ENCODE measurements at regions not wholly inside any gene's neighbourhood (a gene's known extent, or its start where the extent isn't known, plus 50 kb on each side); places are given as distances from the start of the nearest gene placed in this dataset.

DNA sequence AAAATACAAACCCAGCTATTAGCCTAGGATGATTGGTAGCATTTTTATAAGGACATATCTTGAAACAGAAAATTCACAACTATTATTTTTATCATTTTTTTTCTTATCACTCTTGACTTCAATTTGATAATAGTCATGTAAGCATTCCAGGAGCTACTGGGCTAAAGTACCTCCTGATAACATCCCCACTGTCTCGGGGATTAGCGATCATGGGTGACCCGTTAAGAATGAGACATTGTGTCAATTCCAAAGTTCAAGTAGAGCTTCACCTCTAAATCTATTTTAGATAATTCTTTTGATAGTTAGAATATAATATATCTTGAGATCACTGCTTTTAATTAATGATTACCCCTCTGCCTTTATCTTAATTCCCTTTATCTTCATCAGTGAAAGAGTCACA lies 1204.5 kb upstream of the CHAC2 start:
- no peak for DNase-seq
- H3K4me1 Mint-ChIP-seq, result no peaks in the 10 kb centered on the region
- H3K4me3 Mint-ChIP-seq, result no peak overlapping the region
- CTCF ChIA-PET, result no interaction called here
- no peaks in the 10 kb centered on the region for H3K36me3 Mint-ChIP-seq
- H3K27ac Mint-ChIP-seq, result no peak overlapping the region
- no peaks in the 10 kb centered on the region for H3K27me3 Mint-ChIP-seq
- peaks cover 6% of the 10 kb centered on the region for H3K9me3 Mint-ChIP-seq (ENCODE audit: low read depth)
- no peak for ATAC-seq

DNA sequence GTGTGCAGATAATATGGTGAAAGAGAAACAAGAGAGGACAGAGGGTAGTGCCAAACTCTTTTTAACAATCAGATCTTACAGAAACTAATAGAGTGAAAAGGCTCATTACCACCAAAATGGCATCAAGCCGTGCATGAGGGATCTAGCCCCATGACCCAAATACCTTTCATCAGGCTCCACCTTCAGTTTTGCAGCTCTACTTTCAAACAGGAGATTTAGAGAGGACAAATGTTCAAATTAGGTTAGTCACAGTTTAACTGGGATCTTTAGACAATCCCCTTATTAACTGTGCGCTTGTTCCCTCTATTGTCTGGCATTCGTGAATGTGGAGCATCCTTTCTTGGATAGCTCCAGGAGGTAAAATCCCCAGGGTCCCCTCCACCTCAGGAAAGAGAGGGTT lies 1209.3 kb upstream of the CHAC2 start:
- CTCF ChIA-PET, result no interaction called here
- Mint-ChIP-seq H3K9me3 (ENCODE audit: low read depth) (peaks cover 2% of the 10 kb centered on the region), H3K27me3 (no peaks in the 10 kb centered on the region), H3K27ac (no peak overlapping the region), H3K36me3 (no peaks in the 10 kb centered on the region), H3K4me1 (no peaks in the 10 kb centered on the region), H3K4me3 (no peak overlapping the region)
- DNase-seq, result no peak
- no peak for ATAC-seq

DNA sequence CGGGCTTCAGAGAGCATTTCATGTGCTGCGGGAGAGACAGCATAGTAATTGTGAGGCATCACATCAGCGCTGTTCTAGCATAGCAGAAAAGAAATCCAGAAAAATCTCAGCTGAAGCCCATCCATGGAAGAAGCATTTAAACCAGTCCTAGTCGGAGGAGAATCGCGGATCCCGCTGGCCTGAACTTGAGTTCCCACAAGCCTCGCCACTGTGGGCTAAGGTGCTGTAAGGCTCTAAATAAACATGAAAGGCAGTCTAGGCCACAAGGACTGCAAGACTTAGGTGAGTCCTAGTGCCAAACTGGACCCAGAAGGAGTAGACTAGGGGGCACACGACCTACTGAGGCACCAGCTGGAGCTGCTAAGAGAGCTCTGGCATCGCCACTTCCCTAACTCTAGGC lies 1225.3 kb upstream of the CHAC2 start:
- CTCF ChIA-PET, result no interaction called here
- H3K27ac Mint-ChIP-seq, result no peak overlapping the region
- no peaks in the 10 kb centered on the region for H3K4me1 Mint-ChIP-seq
- no peak for ATAC-seq
- H3K27me3 Mint-ChIP-seq, result no peaks in the 10 kb centered on the region
- no peak for DNase-seq
- peaks cover 16% of the 10 kb centered on the region for H3K9me3 Mint-ChIP-seq (ENCODE audit: low read depth)
- no peaks in the 10 kb centered on the region for H3K36me3 Mint-ChIP-seq
- no peak overlapping the region for H3K4me3 Mint-ChIP-seq

DNA sequence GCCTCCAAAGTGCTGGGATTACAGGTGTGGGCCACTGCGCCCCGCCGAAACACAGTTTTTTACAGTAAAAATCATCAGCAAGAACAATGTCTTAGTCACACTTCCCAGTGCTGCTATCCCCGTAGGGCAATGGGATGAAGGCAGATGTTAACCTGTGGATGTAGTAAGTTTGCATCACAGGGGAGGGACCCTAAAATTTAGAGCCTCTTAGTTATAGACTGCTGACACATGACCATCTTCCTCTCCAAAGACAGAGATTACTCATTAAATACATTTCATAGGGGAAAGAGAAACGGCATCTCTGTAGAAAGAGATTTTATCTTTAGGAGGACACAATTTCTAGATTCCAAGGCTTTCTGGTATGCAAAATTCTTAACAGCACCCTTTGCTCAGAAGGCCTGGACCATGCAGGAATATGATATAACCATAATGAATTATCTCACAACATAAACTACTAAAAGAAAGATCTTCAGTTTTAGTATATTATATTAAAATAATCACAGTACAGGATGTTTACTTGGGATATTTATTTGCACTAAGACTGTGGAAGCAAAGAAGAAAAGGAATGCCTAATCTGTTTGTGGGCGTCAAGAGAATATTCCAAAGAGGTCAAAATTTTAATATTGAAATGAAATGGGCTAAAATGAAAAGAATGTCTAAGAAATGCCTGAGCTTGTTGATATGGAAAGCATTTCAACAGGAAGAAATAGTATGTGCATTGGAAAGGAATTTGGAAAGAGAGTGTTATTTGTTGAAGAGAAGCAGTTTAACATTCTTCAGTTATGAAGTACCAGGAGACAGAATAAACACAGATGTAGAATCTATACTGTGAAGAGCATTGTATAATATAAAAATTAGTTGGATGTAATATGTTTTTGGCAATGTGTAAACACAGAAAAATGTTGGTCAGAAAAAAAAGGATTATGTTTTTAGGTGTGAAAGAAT lies 1228.3 kb upstream of the CHAC2 start:
- Mint-ChIP-seq H3K36me3 (no peaks in the 10 kb centered on the region), H3K4me1 (no peaks in the 10 kb centered on the region), H3K4me3 (no peak overlapping the region), H3K27ac (no peak overlapping the region), H3K9me3 (ENCODE audit: low read depth) (peaks cover 9% of the 10 kb centered on the region), H3K27me3 (no peaks in the 10 kb centered on the region)
- CTCF ChIA-PET, result no interaction called here
- ATAC-seq, result no peak
- no peak for DNase-seq

DNA sequence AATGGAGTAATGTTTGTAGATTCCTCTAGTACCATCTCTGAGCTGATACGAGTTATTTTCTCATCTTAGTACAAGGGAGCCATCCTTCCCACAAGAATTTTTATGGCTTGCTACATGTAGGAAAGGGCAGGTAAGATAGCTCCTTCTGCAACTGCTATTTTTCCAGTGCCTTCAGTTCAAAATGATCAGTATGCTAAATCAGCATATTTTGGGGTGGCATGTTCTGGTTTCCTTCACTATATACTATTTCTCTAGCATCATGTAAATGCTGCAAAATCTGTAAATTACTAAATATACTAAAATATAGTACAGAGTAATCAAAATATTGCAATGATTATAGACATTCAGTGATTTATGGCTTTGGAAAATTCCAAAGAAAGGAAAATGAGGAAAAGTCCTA lies 1230.0 kb upstream of the CHAC2 start:
- H3K36me3 Mint-ChIP-seq, result no peaks in the 10 kb centered on the region
- H3K27ac Mint-ChIP-seq, result no peak overlapping the region
- DNase-seq, result no peak
- no peaks in the 10 kb centered on the region for H3K27me3 Mint-ChIP-seq
- no peak for ATAC-seq
- H3K4me3 Mint-ChIP-seq, result no peak overlapping the region
- no peaks in the 10 kb centered on the region for H3K4me1 Mint-ChIP-seq
- peaks cover 6% of the 10 kb centered on the region for H3K9me3 Mint-ChIP-seq (ENCODE audit: low read depth)
- CTCF ChIA-PET, result no interaction called here

DNA sequence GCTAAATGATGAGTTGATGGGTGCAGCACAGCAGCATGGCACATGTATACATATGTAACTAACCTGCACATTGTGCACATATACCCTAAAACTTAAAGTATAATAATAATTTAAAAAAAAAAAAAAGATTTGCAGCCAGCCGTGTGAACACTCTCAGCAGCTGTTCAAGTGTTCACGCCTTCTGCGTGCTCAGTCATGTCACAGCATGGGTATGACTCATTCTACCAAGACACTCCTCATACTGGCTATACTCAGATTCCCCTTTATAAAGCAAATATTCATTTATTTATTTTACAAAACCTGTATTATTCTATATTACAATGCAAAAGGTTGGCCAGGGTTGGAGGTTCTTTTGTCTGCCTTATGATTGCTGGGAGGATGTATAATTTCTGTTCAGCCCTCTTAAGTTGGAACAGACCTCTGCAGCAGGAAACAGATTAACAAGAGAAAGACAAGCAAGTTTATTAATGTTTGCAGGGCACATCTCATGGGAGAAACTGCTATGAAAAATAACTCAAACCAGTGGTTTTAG lies 1230.6 kb upstream of the CHAC2 start:
- Mint-ChIP-seq H3K36me3 (no peaks in the 10 kb centered on the region), H3K9me3 (ENCODE audit: low read depth) (peaks cover 5% of the 10 kb centered on the region), H3K27me3 (no peaks in the 10 kb centered on the region), H3K27ac (no peak overlapping the region), H3K4me3 (no peak overlapping the region), H3K4me1 (no peaks in the 10 kb centered on the region)
- CTCF ChIA-PET, result no interaction called here
- DNase-seq (no peak), ATAC-seq (no peak)

DNA sequence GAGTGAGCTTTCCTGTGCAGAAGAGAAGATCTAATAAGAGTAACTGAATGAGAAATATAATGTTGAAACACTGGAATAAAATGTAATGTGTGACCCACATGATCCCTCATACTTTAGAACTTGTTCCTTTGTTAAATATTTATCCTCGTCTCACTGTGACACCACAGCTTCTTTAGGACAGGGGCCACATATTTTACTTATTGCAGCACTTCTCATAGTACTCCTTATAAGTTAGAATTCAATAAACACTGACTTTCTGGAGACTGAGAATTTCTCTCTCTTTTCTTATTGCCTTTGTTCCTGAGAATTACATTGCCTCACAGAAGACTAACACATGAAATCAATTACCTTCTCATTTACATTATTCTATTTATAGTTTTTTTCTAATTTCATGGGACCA lies 1234.6 kb upstream of the CHAC2 start:
- DNase-seq, result no peak
- H3K27ac Mint-ChIP-seq, result no peak overlapping the region
- no peaks in the 10 kb centered on the region for H3K27me3 Mint-ChIP-seq
- no peak overlapping the region for H3K4me3 Mint-ChIP-seq
- no peaks in the 10 kb centered on the region for H3K36me3 Mint-ChIP-seq
- ATAC-seq, result no peak
- no peaks in the 10 kb centered on the region for H3K4me1 Mint-ChIP-seq
- CTCF ChIA-PET, result no interaction called here
- H3K9me3 Mint-ChIP-seq (ENCODE audit: low read depth), result peaks cover 7% of the 10 kb centered on the region

DNA sequence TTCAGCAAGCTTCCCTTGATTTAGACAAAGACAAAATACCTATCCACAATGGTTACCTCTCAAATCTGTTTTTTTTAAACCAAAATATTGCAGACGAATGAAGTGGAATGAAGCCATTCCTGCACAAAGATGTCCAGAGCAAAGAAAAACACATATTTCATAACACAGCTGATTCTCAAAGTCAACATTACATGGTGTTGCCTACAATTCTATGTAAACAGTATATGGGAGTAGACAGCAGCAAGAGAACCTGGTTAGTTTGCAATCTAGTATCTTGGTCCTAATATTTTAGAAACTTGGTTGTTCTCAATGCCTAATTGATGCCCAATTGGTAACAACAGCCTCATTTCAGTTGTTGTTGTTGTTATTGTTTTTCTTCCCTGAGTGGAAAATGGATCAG lies 1240.9 kb upstream of the CHAC2 start:
- Mint-ChIP-seq H3K27ac (no peak overlapping the region), H3K27me3 (no peaks in the 10 kb centered on the region), H3K4me3 (no peak overlapping the region), H3K36me3 (no peaks in the 10 kb centered on the region), H3K9me3 (ENCODE audit: low read depth) (peaks cover 7% of the 10 kb centered on the region), H3K4me1 (no peaks in the 10 kb centered on the region)
- DNase-seq (no peak), ATAC-seq (no peak)
- CTCF ChIA-PET, result no interaction called here

DNA sequence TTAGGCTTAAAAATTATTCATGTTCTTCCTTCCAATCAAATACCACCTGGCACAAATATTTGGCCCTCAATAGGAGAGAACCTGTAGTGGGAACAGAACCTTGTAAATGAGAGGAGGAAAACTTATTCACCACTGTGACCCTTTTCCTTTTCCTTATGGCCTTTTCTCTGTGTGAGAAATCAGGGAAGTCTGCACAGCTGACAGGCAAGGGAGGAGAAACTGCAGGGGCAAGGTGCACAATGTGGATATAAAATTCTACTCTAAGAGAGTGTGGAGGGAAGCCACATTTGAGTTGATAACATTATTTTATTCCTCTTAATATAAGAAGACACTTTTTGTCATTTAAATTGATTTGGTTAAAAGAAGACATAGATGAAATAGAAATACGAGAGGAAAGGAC lies 1247.0 kb upstream of the CHAC2 start:
- H3K27ac Mint-ChIP-seq, result no peak overlapping the region
- no peaks in the 10 kb centered on the region for H3K9me3 Mint-ChIP-seq (ENCODE audit: low read depth)
- DNase-seq, result no peak
- no peaks in the 10 kb centered on the region for H3K27me3 Mint-ChIP-seq
- ATAC-seq, result no peak
- CTCF ChIA-PET, result no interaction called here
- H3K4me1 Mint-ChIP-seq, result no peaks in the 10 kb centered on the region
- H3K4me3 Mint-ChIP-seq, result no peak overlapping the region
- no peaks in the 10 kb centered on the region for H3K36me3 Mint-ChIP-seq

DNA sequence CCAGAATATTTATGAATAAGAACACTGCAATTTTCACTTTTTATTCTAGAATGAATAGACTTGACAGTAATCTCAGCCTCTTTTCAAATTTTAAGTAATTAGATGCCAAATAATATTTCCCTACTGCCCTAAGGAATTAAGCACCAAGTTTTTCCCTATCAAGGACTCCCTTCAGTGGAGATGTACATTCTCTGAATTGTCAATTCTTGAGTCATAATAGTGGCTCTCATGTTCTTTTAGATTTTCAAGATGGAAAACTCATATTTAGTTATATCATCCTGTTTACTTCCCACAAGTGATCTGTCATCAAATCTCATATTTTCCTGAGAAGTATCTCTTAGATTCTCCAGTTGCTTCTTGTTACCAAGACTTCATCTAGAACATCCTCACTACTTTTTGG lies 1248.9 kb upstream of the CHAC2 start:
- Mint-ChIP-seq H3K4me3 (no peak overlapping the region), H3K27ac (no peak overlapping the region)
- no peak for ATAC-seq

DNA sequence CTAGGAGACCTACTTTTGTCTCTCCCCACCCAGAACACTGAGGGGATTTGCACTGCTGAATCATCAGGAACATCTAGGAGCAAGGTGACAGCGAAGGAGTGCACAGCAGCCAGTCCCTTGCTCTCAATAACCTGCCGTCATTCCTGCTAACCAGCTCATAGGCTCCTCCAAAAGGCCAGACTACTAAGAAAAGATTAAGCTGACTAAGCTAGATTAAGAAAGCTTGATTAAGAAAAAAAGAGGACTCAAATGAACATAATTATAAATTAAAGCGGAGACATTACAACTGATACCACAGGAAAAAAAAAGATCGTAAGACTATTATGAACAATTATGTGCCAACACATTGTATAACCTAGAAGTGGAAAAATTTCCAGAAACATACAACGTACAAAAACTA lies 1254.8 kb upstream of the CHAC2 start:
- CTCF ChIA-PET, result no interaction called here
- Mint-ChIP-seq H3K27me3 (no peaks in the 10 kb centered on the region), H3K27ac (no peak overlapping the region), H3K36me3 (no peaks in the 10 kb centered on the region), H3K4me1 (no peaks in the 10 kb centered on the region), H3K4me3 (no peak overlapping the region), H3K9me3 (ENCODE audit: low read depth) (peaks cover 2% of the 10 kb centered on the region)
- ATAC-seq (no peak), DNase-seq (no peak)

More for the DNA sequence above, 1248.9 kb upstream of the CHAC2 start:
- no peaks in the 10 kb centered on the region for H3K27me3 Mint-ChIP-seq
- no peaks in the 10 kb centered on the region for H3K4me1 Mint-ChIP-seq
- no peaks in the 10 kb centered on the region for H3K36me3 Mint-ChIP-seq
- CTCF ChIA-PET, result no interaction called here
- H3K9me3 Mint-ChIP-seq (ENCODE audit: low read depth), result no peaks in the 10 kb centered on the region
- DNase-seq, result no peak

DNA sequence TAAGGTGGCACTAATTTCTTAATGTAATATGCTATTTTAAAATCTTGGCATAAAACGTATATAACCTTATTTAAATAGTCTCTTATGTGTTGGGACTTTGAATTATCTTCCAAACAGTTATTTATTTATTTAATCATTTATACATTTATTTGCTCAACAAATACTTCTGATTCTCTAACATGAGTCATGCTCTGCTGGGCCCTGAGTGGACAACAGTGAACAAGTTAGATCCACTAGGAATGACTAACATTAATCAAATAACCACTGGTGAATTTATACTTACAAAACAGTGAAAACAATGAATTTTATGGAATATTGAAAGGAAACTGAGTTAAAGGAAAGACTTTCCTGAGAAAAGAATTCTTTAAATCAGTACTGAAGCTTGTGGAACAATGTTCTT lies 1257.2 kb upstream of the CHAC2 start:
- Mint-ChIP-seq H3K4me1 (no peaks in the 10 kb centered on the region), H3K27ac (no peak overlapping the region), H3K4me3 (no peak overlapping the region), H3K9me3 (ENCODE audit: low read depth) (peaks cover 6% of the 10 kb centered on the region), H3K27me3 (no peaks in the 10 kb centered on the region), H3K36me3 (no peaks in the 10 kb centered on the region)
- ATAC-seq (no peak), DNase-seq (no peak)
- CTCF ChIA-PET, result no interaction called here

DNA sequence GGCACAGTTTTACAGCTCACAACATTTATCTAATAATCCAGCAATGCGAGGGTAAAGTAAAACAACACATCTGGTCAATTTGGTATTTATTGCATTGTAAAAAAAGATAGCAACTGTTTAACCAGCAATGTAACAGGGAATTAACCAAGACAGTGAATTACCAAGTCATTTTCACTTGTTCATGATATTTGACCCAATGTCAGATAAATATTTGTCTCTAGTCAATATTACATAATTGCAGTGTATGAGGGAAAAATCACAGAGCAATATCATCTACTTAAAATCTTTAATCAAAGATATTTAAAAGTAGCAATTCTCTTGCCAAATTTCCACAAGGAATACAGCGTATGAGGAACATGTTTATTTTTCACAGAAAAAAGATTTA lies 1265.1 kb upstream of the CHAC2 start:
- Mint-ChIP-seq H3K9me3 (ENCODE audit: low read depth) (peaks cover 7% of the 10 kb centered on the region), H3K4me3 (no peak overlapping the region), H3K27ac (no peak overlapping the region), H3K4me1 (no peaks in the 10 kb centered on the region), H3K36me3 (no peaks in the 10 kb centered on the region), H3K27me3 (no peaks in the 10 kb centered on the region)
- CTCF ChIA-PET, result no interaction called here
- DNase-seq (no peak), ATAC-seq (no peak)

DNA sequence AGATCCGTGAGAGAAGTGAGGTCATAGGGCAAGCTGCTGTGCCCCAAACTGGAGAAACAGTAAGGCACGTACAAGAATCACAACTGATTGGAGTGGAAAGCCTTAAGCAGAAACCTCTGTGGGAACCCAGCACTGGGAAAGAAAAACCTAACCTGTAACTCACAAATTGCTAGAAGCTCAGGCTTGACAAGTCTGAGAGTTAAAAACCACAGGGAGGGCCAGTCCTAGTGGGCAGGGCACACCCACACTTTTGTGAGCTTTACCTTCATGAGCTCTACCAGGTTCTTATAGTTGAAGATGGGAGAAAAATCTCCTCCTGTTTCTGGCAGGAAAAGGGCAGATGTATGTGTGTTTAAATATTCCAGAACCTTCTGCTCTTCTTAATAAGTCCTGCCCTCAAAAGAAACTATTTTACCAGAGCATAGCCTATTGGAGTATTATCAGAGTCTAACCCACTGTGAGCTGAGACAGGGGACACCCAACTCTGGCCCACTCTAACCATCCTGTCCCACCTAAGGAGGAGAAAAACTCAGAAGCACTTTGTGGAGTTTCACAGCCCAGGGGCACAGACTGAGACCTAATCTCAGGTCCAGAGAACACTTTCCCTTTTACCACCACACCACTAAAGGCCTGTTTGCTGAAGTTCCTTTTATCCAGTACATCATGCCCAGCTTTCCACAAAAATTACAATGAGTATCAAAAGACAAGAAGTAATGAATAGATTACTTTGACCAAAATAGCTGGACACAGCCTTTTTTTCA lies 1265.7 kb upstream of the CHAC2 start:
- no peak for DNase-seq
- Mint-ChIP-seq H3K36me3 (no peaks in the 10 kb centered on the region), H3K4me3 (no peak overlapping the region), H3K27ac (no peak overlapping the region), H3K27me3 (no peaks in the 10 kb centered on the region), H3K9me3 (ENCODE audit: low read depth) (peaks cover 7% of the 10 kb centered on the region), H3K4me1 (no peaks in the 10 kb centered on the region)
- CTCF ChIA-PET, result no interaction called here
- ATAC-seq, result no peak
